GM21825 (cell line): ENCODE measurements at regions not wholly inside any gene's neighbourhood (a gene's known extent, or its start where the extent isn't known, plus 50 kb on each side); places are given as distances from the start of the nearest gene placed in this dataset.
A peak's percentile ranks its signal among the peaks of the same experiment; 100 is the strongest.
"Not testable (repeated sequence)": the region's sequence is repeated elsewhere in the genome, so short reads cannot be mapped to it uniquely, and the experiment has no call there.

Source experiments
- ATAC-seq: cut with Tn5 transposase; IDR thresholded peaks from one replicate; pipeline ENCODE4 v1.9.1; 2021; ENCODE audit warnings: mild to moderate bottlenecking, moderate library complexity; ENCODE audit not compliant: unreplicated experiment

DNA sequence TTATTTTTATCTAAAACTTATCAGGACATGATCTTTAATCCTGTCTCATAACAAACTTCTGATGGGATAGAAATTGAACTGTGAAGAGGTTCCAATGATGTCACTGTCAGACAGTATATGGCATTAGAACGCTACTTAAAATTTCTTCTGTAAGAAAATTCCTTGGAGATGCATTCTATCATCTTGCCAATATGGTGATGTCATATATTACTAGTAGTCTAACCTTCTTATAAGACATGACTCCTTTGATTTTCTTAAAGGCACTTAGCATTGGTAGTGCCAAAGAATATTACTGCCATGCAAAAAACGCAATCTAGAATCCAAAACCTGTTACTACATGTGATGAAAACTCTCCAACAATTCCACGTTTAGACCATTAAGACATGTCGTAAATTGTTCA is 131.1 kb downstream of the SLC25A46 start:
- ATAC-seq, result no peak

DNA sequence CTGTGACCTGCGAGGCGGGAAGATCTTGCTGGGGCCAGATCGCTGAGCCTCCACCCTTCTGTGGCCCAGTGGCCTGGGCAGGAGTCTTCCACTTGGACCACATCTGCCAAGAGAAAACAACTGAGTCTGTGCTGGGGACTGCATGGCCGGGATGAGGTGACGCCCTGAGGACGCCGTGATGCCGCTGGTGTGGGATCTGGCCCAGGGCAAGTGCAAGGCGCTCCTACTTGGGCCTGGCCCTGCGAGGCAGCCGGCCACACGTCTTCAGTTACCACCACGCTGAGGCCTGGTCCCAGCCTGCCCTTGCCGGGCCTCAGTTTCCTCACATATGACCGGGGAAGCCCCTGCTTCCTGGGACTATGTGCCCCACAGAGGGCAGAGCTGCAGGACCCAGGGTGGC is 133.4 kb downstream of the SLC25A46 start:
- ATAC-seq, result no peak

DNA sequence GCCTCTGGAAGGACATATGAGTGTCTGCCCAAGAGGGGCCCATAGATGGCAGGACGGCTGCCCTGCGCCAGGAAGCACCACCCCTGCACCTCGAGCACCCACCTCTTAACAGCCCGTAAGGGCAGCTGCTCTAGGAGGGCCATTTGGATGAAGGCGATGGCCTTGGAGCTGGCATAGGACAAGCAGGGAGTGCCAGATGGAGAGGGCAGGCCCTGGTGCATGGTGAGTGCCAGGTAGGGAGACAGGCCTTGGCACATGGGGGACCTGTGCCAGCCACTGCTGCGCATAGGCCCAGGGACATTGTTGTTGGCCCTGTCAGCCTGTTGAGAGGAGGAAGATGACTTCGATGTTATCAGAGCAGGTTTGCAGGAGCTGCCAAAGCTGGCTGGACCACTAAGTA is 134.2 kb downstream of the SLC25A46 start:
- ATAC-seq, result no peak

DNA sequence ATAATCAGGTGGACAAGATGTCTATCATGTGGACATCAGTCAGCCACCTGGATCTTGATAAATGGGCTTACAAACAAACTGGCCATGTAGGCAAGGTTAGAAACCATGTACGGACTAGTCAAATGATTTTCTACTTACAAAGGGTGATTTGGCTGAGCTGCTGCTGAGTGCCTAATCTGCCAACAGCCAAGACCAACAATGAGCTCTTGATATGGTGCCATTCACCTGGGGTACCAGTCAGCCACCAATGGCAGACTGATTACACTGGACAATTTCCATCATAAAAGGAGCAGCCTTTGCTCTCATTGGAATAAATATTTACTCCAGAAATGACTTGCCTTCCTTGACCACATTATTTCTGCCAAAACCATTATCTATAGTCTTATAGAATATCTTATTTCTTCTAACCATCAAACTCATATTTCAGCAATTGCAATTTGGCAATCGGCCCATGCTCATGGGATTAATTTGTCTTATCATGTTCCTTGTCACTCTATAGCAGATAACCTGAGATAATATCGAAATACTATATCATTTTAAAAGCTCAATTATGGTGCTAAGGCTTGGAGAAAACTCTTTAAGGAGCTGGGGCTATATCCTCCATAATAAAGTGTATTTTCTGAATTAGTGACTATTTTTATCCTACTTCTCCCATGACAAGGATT is 135.1 kb downstream of the SLC25A46 start:
- ATAC-seq, result no peak

DNA sequence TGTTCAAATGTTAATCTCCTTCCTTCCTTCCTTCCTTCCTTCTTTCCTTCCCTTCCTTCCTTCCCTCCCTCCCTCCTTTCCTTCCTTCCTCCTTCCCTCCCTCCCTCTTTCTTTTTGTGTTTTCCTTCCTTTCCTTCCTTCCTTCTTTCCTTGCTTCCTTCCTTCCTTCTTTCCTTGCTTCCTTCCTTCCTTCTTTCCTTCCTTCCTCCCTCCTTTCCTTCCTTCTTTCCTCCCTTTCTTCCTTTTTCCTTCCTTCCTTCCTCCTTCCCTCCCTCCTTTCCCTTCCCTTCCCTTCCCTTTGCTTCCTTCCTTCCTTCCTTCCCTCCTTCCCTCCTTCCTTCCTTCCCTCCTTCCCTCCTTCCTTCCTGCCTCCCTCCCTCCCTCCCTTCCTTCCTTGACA is 136.3 kb downstream of the SLC25A46 start:
- ATAC-seq, result not testable (repeated sequence)

DNA sequence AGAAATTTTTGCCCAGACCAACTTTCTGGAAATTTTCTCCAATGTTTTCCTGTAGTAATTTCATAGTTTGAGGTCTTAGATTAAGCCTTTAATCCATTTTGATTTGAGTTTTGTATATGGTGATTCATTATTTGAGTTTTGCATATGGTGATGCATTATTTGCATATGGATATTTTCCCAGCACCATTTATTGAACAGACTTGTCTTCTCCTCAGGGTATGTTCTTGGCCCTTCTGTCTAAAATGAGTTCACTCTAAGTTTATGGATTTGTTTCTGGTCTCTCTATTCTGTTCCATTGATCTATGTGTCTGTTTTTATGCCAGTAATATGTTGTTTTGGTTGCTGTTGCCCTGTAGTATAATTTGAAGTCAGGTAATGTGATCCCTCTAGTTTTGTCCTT is 139.3 kb downstream of the SLC25A46 start:
- ATAC-seq, result no peak

DNA sequence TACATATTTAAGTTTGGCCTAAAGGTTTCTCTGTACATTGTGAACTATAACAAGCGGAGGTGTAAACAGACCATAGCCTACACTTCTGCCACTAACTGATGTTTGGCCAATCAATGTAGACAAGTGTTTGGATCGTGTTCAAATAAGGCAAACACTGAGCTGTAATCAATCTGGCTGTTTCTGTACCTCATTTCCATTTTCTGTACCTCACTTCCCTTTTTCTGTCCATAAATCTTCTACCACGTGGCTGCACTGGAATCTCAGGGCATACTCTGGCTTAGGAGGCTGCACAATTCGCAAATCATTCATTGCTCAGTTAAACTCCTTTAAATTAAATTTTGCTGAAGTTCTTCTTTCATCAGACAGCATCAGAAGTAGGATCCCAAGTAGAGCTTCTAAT is 140.9 kb downstream of the SLC25A46 start:
- ATAC-seq, result no peak

DNA sequence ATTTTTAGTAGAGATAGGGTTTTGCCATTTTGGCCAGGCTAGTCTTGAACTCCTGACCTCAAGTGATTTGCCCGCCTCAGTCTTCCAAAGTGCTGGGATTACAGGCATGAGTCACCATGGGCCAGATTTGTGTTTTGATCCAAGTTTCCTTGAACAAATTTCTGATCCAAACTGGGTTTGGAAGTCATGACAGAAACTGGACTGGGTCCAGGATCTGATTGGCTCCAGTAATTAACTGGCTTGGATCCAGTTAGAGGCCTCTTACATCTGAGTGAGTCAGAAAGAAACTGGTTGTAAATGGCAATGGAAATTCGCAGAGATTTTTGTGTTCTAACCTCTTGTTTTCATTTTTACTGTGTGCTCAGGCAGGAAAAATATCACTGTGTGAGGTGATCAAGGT is 141.6 kb downstream of the SLC25A46 start:
- no peak for ATAC-seq

DNA sequence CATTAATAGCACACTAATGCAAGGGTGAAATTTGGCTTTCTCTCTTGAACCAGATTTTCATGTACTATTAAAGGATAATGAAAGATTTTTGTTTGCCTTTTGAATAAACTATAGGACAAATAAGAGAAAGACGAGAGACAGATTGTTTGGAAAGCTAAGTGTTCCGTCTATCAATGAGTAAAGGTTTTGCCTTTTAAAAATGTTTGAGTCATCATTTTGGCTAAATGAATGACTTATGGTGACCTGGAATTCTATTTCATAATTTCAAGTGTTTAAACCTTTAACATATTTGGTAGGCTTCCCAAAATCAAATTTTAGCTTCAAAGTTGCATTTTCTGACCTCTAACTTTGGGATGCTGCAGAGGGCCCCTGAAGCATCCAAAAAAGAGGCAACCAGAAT is 145.2 kb downstream of the SLC25A46 start:
- no peak for ATAC-seq

DNA sequence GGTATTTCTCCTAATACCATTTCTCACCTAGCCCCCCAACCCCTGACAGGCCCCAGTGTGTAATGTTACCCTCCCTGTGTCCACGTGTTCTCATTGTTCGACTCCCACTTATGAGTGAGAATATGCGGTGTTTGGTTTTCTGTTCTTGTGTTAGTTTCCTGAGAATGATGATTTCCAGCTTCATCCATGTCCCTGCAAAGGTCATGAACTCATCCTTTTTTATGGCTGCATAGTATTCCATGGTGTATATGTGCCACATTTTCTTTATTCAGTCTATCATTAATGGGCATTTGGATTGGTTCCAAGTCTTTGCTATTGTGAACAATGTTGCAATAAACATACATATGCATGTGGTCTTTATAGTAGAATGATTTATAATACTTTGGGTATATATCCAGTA is 148.4 kb downstream of the SLC25A46 start:
- not testable (repeated sequence) for ATAC-seq

DNA sequence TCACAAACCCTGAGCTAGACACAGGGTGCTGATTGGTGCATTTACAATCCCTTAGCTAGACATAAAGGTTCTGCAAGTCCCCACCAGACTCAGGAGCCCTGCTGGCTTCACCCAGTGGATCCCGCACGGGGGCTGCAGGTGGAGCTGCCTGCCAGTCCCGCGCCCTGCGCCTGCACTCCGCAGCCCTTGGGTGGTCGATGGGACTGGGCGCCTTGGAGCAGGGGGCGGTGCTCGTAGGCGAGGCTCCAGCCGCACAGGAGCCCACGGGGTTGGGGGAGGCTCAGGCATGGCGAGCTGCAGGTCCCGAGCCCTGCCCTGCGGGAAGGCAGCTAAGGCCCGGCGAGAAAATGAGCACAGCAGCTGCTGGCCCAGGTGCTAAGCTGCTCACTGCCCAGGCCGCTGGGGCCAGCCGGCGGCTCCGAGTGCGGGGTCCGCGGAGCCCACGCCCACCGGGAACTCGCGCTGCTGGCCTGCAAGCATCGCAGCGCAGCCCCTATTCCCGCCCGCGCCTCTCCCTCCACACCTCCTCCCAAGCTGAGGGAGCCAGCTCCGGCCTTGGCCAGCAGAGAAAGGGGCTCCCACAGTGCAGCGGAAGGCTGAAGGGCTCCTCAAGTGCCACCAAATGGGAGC is 155.2 kb downstream of the SLC25A46 start:
- not testable (repeated sequence) for ATAC-seq

DNA sequence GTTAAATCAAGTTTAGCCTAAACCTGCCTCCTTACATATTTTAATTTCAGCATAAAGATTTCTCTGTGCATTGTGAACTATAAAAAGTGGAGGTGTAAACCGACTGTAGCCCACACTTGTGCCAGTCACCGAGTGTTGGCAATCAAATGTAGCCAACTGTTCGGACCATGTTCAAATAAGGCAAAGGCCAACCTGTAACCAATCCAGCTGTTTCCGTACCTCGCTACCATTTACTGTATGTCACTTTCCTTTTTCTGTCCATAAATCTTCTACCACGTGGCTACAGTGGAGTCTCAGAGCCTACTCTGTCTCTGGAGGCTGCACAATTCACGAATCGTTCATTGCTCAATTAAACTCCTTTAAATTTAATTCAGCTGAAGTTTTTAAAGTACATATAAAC is 156.0 kb downstream of the SLC25A46 start:
- ATAC-seq, result no peak

DNA sequence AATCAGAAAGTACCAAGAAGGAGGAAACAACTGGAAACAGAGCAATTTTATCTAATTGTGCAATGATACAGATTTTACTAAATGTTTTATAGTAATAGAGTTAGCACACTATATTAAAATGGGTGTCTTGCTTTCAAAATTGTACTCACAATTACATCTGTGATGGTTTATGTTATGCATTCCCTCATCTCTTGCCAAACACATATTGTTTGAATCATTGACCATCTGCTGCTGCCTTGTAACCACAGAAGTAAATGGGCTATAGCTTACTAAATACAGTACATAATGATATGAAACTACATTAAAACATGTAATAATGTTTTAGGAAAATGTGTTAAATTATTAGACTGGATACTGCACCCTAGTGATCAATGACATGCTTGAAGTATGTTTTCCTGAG is 158.1 kb downstream of the SLC25A46 start:
- no peak for ATAC-seq

DNA sequence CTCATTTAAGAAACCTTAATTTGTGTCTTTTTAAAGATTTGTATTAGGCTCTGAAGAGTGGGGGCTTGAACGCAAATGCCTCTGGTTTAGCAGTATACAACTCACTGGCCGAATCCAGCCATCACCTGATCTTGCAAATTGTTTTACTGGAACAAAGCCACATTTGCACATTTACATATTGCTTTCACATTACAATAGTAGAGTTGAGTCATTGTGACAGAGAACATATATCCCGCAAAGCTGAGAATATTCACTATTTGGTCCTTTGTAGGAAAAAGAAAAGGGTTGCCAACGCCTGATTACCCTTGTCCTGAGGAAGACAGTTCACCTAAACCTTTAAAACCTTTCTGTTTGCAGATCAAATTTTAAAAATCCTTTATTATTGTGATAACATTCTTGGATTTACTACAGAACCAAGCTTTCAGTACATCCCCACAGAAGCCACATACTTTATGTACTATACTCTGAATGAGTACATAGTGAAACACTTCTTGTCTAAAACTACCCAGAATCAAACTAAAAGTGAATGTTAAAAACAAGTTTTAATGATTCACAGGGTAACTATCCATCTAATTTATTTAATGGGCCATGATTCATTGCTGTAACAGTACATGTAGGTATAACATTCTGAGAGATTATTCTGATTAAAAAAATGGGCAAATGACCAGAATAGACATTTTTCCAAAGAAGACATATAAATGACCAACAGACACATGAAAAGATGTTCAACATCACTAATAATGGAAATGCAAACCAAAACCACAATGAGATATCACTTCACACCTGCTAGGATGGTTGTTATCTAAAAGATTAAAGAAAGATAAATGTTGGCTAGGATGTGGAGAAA is 161.0 kb downstream of the SLC25A46 start:
- peak; percentile 72 for ATAC-seq

DNA sequence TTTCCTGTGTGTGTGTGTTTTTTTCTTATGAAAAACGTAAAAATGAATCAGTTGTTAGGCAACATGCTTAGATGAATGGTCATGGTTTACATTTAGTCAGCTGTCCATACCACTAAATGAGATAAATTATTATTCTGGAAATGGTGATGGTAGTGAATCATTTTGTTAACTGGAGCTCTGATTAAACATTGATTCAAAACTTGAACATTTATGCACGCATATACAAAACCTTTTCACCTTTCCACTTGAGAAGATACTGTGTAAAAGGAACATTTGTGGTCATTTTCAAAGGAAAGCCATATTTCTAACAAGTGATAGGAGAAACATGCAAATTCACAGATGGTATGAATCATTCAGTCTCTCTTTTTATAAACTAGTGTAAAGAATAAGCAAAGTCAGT is 162.0 kb downstream of the SLC25A46 start:
- ATAC-seq, result no peak

DNA sequence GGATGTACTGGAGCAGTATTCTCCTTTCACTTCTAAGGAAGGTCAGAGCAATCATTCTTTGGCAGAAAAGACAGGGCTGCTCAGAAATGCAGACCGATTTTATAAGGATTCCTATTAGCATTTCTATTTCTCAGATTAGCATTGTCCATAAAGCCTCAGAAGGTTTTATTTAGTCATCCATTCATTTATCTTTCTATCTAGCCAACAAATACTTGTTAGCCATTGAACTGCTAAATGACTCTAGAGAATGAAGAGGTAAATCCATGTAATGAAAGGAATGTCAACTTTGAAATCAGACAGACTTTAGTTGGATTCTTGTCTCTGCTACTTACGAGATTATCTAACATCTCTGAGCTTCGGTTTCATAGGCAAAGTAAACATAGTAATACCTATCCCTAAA is 165.2 kb downstream of the SLC25A46 start:
- no peak for ATAC-seq

DNA sequence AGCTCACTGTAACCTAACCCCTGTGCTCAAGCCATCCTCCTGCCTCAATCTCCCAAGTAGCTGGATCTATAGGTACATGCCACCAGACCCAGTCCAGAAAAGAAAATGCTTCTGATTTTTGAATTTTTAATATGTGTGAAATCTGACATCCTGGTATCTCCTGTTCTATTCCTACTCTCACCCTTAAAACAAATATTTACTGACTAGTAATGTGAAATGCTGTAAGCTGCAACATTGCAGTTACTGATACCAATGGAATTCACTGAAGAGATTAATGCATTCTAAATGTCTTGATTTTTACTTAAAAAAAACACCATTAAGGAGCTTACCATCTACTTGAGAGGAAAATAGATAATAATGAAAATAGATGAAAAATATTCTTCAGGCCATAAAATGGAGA is 162.7 kb upstream of the TSLP start:
- no peak for ATAC-seq

DNA sequence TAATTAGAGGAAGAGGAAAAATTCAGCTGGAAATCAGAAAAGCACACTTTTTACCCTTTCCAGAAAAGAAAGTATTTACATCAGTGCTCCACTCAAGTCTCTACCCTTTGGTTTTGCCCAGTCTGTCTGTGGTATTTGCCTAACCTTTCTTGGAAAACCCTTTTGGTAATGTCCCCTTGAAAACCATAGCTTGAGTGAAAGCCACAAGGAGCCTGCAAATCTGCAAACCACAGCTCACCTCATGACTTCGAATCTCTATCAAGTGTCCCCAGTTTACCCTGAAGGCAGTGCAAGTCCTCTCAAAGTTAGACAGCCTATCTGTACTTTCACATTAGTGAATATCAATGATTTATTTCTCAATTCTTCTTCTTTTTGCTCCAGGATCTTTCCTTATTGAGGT is 162.1 kb upstream of the TSLP start:
- ATAC-seq, result no peak

DNA sequence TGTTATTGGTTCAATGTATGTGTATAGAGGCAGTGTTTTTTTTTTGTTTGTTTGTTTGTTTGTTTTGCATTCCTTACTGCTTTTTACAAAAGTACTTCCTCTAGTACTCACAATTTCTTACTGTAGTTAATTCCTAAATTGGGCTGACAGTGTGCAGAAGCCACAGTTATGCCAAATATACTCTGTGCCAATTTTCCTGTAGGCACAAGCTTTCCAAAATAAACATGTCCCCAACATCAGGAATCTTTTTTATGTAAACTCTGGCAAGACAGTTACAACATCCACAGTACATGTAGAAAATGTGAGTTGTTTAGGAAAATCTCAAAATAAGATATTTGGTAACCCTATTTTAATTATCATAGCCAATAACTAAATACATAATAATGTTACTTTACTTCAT is 161.6 kb upstream of the TSLP start:
- ATAC-seq, result no peak

DNA sequence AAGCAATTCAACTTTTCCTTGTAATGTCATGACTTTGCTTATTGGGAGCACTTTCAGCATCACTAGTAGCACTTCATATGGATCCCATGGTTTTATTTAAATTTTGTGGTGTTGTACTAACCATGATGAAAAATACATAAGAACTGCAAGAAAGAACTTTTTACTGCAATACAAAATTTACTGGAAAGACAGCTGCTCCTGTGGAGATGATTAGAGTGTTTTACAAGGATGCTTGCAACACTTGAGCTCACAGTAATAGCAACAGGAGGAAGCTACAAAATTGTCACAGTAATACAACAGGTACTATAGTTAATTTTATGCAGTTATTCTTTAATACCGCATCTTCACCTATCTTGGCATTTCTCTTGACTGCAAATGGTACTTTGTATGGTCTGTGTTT is 158.3 kb upstream of the TSLP start:
- no peak for ATAC-seq

DNA sequence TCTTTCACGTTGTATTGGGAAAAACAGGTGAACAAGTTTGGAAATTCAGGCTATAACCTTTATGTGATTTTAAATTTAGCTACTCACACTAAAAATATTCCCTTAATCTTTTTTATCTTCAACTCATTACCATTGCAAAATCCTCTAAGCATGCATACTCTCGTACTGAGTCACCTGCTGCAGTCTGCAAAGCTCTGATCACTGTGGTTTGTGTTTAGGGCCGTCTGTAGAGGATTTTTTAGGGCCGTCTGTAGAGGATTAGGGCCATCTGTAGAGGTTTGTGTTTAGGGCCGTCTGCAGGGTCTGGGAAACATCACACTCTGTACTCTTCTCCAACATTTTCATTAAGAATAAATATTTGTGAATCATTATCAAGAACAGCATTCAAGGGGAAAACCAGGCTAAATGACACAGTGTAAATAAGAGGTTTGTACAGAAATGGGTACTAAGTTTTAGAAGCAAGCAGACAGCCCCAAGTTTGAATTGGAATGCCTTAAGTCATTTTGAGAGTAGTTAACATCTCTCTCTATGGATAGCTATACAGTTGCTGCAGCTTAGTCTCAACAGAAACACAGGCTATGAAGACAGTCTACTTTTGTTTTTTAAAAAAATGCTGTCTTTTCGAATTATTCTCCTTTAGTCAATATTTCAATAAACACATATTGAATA is 155.0 kb upstream of the TSLP start:
- ATAC-seq, result no peak
